ENCODE measurements at regions not wholly inside any gene's neighbourhood (a gene's known extent, or its start where the extent isn't known, plus 50 kb on each side); places are given as distances from the start of the nearest gene placed in this dataset.

DNA sequence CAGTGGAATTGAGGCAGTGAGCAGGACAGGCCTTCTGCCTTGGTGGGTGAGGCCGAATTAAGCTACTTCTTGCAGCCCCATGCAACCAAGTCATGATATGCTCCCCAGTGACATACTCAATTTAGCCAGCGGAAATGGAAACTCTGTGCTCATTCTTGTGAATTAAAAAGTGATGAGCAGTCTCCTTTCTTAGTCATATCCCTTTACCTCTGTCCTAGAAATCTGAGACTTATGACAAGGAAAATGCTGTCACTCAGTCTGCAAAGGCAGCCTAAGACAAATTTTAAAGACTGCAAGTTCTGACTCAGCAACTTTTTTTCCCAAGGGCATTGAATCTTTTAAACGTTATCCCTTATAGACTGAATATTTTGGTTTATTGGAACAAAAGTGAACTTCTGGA, 218.2 kb downstream of the SH3BP4 start:
- DNase-seq (ENCODE audit: low read depth): no peak

DNA sequence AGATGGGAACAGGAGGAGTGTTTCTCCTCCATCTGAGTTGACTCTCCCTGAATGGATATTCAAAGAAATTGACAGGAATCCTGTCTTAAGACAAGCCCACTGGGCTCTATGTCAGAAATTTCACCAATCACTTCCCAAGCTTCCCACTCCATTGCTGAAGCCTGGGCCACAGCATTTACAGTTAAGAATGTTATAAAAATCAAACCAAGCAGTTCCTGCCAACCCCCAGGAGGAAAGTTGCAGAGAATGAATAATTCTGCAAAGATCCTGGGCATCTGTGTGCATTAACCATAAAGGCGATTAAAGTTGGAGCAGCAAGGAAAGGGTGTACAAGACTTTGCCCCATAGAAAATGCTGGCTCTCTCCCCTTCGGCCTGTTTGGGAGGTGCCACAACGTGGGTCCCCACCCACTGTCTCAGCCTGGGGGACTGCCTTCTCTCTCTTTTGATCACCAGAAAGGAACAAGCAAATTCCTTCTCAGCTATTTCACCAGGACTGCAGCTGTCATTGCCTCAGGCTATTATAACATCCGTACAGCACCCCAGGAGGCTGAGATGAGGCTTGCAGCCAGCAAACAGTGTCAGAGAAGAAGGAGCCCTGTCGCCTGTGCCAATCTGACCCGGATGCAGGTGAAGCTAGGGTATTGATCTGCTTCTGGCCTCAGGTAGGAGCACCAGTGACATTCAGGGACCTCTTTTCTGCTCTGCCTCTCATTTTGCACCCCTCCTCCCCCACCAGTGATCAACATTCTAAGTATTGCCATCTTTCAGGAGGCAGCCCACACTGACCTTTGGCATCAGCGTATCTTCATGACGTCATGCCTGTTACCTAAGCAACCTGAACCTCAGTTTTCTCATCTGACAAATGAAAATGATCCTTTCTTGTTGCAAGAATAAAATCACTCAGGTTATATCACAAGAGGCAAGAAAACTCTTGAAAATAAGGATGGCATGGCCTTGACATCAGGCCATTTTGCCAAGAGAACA, 219.0 kb downstream of the SH3BP4 start:
- no peak for DNase-seq (ENCODE audit: low read depth)

DNA sequence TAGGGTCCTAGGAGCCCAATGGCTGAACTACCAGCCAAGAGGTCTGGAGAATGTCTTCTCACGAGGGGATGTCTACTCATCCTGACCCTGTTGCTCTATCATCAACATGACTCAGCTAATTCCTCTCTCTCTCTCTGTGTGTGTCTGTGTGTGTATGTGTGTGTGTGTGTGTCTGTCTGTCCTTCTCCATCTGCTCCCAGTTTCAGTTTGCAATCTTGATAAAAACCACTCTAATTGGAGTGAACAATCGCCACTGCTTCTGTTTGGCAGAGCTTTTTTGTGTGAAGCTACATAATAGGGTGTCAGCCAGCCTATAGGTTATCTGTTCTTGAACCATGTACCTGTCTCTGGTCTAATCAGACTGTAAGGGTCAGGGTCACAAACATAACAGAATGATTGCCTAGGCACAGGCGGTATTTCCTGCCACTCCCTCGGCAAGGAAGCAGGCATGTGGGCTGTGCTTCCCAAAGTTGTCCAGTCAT, 219.8 kb downstream of the SH3BP4 start:
- no peak for DNase-seq (ENCODE audit: low read depth)

DNA sequence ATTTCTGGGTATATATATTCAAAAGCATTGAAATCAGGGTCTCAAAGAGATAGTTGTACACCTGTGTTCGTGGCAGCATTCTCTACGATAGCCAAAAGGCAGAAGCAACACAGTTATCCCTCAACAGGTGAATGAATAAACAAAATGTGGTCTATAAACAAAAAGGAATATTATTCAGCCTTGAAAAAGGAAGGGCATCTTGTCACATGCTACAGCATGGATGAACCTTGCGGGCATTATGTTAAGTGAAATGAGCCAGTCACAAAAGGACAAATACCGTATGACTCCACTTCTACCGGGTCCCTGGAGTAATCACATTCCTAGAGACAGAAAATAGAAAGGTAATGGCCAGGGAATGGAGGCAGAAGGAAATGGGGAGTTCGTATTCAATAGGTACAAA, 228.8 kb downstream of the SH3BP4 start:
- DNase-seq (ENCODE audit: low read depth): no peak

DNA sequence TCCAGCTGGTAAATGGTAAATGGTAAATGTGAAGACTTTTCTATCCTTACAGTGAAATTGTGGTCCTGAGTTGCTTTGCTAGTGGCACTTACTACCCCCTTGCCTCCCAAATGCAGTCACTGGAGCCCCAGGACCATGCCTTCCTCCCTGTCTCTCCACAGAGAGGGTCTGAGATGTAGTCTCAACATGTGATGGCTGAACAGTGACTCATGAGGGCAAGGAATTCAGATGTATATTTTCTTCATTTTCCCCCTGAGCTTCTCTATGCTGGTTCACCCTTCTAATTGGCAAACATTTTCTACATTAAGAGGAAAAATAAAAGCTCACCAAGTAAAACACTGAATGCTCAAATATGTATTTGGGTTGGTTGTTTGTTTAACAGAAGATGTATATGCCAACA, 232.0 kb downstream of the SH3BP4 start:
- DNase-seq (ENCODE audit: low read depth): no peak

DNA sequence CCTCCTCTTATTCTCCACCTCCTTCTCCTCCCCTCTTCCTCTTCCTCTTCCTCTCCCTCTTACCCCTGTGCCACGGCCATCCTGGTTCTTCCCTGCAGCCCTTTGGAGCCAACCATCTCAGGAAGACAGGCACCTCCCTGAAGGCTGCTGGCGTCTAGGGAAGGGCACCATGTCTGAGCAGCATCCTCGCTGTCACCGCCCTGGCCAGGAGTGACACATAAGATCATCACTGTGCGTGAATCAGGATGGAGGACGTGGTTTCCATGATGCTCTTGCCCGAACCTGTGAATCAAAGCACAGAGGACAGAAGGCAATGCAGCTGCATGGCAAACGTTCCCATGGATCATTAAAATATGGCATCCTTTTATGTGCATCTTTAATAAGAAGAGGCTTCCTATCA, 236.0 kb downstream of the SH3BP4 start:
- no peak for DNase-seq (ENCODE audit: low read depth)

DNA sequence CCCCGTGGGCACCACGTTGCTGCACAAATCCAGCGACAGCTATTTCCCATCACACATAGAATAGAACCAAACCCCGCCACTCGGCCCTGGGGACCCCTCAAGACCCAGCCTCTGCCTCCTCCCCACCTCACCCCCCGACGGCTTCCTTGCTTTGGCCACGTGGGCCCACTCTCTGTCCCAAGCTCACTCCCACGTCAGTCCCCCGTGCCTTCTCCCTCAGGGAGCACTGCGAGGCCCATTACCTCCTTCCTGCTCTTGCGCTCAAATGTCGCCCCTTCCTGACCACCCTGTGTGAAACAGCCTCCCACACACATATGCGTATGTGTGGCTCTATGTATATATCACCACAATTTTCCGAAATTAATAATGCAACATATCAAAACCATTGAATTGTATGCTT, 239.7 kb downstream of the SH3BP4 start:
- DNase-seq (ENCODE audit: low read depth): no peak

DNA sequence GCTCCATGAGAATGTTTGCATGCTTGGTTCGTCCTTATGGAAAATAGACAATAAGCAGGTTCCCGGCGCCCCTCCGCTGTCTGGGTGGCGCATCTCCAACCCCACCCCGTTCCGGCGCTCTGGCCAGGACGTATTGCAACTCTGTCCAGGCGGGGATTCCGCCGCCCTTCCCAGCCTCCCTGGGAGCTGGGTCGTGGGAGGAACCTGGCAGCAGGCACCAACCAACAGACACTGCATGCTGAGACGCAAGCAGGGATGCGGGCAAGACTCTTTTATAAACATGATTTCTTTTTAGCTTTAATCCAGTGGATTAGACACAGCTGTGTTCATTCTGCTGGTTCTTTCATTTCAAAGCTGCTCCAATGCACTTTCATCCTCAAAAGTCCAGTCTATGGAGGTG, 240.2 kb downstream of the SH3BP4 start:
- no peak for DNase-seq (ENCODE audit: low read depth)

DNA sequence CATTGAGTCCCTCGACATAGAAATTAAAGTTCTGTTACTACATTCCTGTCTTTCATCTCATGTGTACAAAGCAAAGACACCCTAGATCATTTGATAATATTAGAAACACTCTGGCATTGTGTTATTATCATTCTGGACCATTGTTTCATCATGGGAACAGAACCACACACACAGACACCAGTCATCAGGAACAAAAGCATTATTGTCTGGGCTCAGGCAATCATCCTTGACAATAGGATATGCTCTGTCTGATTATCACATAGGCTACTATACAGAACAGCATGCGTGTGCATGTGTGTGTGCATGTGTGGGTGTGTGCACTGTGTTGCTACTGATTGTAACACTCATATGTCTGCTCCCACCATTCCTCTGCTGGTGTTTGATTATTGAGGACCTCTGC, 242.5 kb downstream of the SH3BP4 start:
- DNase-seq (ENCODE audit: low read depth): no peak

DNA sequence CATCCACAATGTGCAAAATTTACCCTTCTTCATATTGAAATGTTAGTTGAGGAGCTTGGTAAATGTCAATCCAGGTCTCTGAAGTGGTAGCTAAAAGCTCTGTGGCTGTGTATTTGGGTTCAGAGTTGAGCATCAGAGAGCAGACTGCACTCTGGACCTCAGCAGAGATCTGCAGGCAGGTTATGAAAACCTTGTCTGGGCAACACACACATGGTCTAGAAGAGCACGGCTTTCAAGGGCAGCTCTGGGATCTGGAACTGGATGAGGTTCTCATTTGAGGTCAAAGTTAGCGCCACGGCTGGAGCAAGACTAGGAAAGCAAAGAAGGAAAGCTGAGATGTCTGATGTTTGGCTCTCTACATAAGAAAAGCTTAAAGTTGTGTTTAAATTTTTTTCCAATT, 243.0 kb downstream of the SH3BP4 start:
- no peak for DNase-seq (ENCODE audit: low read depth)

DNA sequence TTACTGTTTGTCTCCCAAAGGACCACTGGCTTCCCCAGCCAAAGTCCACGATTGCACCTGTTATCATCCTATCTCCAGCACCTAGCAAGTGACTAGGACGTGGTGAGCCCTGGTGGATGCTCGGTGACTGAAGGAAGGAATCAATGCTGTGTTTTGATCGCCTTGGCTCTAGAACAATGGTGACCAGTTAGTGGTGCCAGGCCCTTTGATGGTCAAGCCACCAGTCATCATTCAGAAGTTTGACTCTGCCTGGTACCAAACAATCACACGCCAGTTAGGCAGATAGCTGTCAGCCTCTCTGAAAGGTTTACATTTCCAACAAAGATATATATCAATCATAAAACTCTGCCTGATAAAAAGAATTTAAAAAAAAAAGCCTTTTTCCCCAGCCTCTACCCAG, 244.1 kb downstream of the SH3BP4 start:
- DNase-seq (ENCODE audit: low read depth): no peak

DNA sequence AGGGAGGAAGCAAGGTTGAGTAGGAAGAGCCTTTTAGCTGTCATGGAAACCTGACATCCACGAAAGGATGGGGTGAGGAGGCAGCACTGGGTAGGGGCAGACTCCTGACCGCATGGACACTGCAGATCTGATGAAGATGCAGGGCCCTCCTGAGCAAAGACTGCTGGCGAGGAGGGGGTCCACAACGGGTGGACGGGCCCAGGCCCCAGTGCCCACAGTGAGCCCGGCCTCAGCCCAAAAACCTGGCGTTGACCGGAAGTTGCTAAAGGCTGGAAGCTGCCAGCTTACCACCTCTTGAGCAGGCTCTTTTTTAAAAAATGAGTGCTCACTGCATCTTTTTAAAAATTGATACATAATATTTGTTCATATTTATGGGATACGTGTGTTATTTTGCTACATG, 247.3 kb downstream of the SH3BP4 start:
- no peak for DNase-seq (ENCODE audit: low read depth)

DNA sequence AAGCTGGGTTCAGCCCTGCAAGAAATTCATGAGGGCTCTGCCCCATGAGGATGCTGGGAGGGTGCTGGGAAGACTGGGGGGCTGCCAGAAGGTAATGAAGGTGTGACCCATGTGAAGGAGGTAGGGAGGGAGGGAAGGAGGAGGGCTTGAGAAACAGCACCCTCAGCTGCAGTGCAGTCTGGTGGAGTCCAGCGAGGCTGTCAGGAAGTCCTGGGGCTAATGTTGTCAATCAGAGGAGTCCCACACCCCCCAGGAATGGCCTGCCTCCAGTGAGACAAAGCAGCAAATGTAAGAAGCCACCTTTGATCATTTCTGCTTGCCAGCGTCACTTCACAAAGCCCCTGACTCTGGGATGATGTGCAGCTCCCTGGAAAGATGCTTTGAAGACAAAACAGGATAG, 248.4 kb downstream of the SH3BP4 start:
- DNase-seq (ENCODE audit: low read depth): no peak

DNA sequence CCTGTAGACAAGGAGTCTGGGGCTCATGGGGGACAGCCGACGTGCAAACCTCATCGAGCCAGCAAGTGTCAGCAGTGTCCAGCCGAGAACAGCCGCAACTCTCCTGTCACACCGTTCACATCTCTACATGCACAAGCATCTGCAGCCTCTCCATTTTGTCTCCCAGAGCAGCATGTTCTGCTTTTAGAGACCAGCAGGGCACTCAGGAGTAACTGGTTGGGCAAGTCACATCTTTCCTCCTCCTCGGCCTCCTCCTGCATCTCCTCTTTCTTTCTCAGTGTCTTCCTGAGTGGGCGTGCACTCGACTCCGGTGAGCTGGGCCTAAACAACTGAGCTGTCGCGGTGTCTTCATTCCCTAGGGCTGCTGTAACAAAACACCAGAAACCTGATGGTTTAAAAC, 249.9 kb downstream of the SH3BP4 start:
- no peak for DNase-seq (ENCODE audit: low read depth)

DNA sequence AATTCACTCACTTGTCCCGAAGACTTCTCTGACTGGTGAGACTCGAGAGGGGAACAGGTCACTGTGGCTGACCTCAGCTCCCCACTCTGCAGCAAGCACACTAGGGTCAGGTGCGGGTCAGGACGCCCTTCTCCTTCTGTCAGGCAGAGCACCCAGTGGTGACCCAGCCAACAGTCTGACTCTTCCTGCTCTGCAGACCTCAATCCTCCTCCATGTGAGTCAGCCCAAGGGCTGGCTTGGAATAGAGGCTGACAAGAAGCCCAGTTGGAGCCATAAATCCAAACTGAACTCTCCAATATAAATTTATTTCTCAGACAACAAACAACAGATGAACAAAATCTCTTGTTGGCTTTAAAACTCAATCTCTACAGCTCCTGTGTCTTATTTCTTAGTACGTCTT, 253.1 kb downstream of the SH3BP4 start:
- no peak for DNase-seq (ENCODE audit: low read depth)

DNA sequence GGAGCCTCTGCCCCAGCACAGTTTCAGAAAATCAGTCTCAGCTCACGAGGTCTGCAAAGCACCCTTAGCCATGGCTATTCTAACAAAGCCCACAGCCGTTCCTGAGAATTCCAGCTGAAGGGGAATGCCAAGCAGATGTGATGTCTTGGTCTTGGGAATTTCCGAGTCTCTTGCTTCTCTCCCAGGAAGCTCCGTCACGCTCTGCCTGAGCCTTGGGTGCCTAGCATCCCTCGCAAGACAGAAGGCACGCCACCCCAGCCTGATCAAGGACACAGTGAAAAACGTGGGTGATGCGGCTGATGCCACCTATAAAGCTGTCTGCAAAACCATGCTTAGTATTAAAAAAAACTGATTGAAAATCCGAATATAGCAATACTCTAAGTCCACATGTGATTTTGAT, 254.6 kb downstream of the SH3BP4 start:
- no peak for DNase-seq (ENCODE audit: low read depth)

DNA sequence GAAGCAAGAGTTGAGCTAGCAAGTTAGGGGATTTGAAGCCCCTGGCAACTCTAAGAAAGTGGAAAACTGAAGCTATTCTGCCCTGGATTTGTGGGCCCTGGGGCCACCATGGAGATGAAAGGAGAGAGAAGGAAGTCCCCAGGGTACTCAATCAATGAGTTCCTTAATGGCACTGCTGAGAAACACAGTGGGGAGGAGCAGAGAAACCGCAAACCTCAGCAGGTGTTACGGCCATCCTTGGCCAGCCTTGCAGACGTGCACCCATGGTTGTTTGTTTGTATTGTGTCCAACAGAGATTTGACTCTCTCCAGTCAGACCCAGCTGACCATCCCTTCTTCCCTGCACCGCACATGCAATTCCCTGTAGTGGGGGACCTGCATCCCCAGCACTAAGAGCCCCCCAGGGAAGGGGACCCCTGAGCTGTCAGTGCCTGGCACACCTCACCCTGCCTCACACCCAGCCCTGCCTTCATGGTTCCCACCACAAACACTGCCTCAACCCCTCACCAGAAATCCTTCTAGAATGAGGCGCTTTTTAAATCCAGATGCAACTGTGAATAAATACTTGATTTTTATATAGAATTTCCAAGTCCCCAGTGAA, 255.3 kb downstream of the SH3BP4 start:
- no peak for DNase-seq (ENCODE audit: low read depth)

DNA sequence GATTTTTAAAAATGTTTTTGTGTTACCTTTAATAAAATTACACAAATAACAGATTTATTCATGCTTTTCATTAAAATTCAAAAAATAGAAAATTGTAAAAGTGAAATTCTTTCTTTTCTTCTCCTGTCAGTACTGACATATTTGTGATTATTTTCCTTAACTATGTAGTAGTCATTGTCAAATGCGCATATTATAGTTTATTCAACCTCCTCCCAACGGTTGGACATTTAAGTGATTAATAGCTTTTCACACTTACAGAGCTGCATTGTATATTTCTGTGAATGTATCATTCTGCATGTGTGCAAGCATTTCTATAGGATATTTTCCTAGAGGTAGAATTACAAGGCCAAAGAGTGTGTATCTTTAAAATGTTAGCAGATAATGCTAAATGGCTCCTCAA, 259.2 kb downstream of the SH3BP4 start:
- no peak for DNase-seq (ENCODE audit: low read depth)

DNA sequence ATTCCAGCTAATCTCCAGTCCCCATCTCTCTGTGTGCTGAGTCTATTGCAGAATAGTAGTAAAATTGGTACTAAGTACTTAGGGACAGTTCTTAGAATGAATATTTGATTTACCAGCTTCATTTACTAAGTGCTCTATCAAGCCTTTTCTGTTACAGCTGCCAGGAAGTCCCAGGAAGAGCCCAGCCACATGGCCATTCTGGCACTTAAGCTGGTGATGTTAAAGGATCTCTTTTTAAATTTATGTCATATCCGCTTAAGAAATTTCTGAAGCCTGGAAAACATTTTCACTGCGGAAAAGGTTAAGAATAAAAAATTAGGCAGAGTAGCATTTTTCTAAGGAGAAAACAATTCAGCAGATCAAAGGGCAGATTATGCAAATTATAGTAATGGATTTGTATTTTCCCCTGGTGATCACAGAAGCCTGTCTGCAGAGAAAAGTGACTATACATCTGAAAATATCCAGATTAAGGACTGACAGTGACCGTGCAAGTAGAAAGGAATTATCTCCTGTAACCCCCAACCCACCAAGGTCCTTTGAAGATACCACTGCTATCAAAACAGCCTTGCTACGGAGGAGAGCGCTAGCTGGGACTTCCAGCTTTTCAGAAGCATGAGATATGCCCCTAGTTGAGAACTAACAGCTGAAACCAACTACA, 260.8 kb downstream of the SH3BP4 start:
- no peak for DNase-seq (ENCODE audit: low read depth)

DNA sequence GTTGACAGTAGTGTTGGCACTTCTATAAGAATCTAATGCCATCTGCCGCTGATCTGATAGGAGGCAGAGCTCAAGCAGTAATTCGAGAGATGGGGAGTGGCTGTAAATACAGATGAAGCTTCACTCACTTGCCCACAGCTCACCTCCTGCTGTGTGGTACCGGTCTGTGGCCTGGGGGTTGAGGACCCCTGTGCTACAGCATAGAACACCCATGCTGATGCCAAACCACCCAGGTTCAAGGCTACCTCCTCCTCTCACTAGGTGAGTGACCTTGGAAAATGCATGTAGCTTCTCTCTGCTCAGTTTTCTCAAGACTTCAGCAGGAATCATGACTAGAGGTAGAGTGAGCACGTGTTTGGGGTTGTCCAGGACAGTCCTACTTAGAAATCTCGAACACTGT, 263.4 kb downstream of the SH3BP4 start:
- DNase-seq (ENCODE audit: low read depth): no peak

DNA sequence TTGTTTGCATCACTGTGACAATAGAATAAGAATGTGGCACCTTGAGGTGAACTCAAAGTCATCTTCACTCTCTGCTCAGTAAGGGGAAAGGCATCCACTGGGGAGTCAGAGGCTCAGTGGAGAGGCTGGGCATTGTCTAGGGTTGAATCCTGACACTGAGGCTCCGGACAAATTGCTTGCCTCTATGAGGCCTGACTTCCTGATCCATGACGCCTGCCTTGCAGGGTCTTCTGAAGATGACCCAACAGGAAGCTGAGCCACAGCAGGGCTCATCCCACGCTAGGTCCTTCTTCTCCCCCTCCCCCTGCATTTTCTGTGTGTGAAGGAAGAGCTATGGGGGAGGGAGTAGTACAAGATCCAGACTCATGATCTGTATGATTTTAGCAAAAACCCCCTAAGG, 265.1 kb downstream of the SH3BP4 start:
- no peak for DNase-seq (ENCODE audit: low read depth)

DNA sequence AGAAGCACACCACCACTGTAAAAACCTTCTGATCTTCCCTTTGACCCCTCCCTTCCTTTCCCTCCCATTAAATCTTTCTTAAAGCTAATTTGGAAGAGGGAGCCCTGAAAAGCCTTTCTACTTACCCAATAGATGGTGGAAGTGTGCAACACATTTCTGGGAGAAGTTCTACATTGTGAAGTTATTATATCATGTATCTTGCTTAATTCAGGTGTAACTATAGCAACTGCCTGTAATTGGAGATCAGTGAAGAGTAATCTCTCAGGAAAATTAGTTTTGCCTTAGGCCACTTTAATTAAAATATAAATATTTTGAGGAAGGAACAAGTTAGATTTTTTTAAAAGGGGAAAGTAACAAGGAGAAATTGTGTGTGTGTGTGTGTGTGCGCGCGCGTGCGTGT, 266.0 kb downstream of the SH3BP4 start:
- DNase-seq (ENCODE audit: low read depth): no peak

DNA sequence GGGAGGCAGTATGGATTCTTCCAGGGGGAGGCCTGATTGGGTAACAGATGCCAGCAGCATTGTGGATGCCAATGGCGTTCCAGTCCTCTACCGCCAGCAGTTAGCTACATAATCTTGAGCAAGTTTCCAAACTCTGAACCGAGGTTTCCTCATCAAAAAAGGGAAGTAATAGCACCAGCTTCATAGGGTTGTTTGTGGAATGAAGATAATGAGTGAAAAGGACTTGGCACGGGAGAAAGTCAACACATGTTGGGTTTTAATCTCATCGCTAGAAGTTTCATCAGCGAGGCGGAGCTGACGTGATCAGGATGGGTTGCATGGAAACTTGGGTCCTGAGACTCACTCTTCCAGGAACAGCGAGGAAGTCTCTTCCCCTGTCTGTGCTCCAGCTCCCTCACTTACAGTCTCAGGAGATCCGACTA, 266.7 kb downstream of the SH3BP4 start:
- DNase-seq (ENCODE audit: low read depth): no peak
